ENCODE measurements at regions not wholly inside any gene's neighbourhood (a gene's known extent, or its start where the extent isn't known, plus 50 kb on each side); places are given as distances from the start of the nearest gene placed in this dataset.

- H3K4me1 Mint-ChIP-seq, result peaks cover 36% of the 10 kb centered on the region
- TF ChIP-seq CTCF (IDR thresholded peaks at IDR 0.05), result no peak
- 100% methylated on average over 1 of the region's 2 CpGs for WGBS (ENCODE audit: insufficient coverage)
- Histone ChIP-seq H3K9me3 (replicated peaks in 1 of 2; ENCODE audit: control insufficient read depth in 1 of 2, insufficient read depth in 1 of 2, low read length in 2 of 2) (no peaks in the 10 kb centered on the region), H3K4me2 (replicated peaks; ENCODE audit: extremely low read depth, low read length, poor library complexity, severe bottlenecking) (no peak overlapping the region), H3K27ac (ENCODE audit: low read depth in 1 of 2, low read length in 2 of 2) (no peak overlapping the region), H3K79me2 (ENCODE audit: insufficient read depth, low read length) (no peaks in the 10 kb centered on the region), H3K36me3 (replicated peaks in 1 of 2; ENCODE audit: control insufficient read depth in 1 of 2, insufficient read depth in 2 of 2, low read length in 2 of 2) (no peaks in the 10 kb centered on the region), H3K4me1 (ENCODE audit: control insufficient read depth in 1 of 2, insufficient read depth in 2 of 2, low read length in 2 of 2) (peaks cover 26 to 28% of the 10 kb centered on the region in 2 donors), H3K27me3 (ENCODE audit: control insufficient read depth in 2 of 2, insufficient read depth in 2 of 2, low read length in 2 of 2) (no peaks in the 10 kb centered on the region), H3K4me3 (replicated peaks in 1 of 3; ENCODE audit: low read depth in 2 of 3, low read length in 3 of 3) (no peak overlapping the region), H4K20me1 (ENCODE audit: insufficient read depth, low read length) (no peaks in the 10 kb centered on the region), H2AFZ (ENCODE audit: insufficient read depth, low read depth, low read length, poor library complexity, severe bottlenecking) (no peak overlapping the region), H3K9ac (ENCODE audit: insufficient read depth, low read length, poor library complexity, severe bottlenecking) (no peak overlapping the region)
- H3K4me3 Mint-ChIP-seq, result no peak overlapping the region
- peaks cover 2 to 6% (median 3%) of the 10 kb centered on the region in 3 donors for H3K27me3 Mint-ChIP-seq (ENCODE audit: low read depth in 3 of 3)
- intact Hi-C loops (cut with micrococcal nuclease), result no loop called here
- DNase-seq, result no peak
- peaks cover 0 to 5% (median 2%) of the 10 kb centered on the region in 7 donors for H3K9me3 Mint-ChIP-seq
- peak overlapping the region in 1 of 7 donors; percentile 17 for H3K27ac Mint-ChIP-seq
- H3K36me3 Mint-ChIP-seq, result peaks cover 5 to 6% of the 10 kb centered on the region in 2 donors
Measured at GRCh38 chr2:7880126-7880525, 801.7 kb upstream of the ID2 start.

- intact Hi-C loops (cut with micrococcal nuclease), result no loop called here
- H4K20me1 ChIP-seq (ENCODE audit: insufficient read depth, low read length), result no peaks in the 10 kb centered on the region
- H3K9ac ChIP-seq (ENCODE audit: insufficient read depth, low read length, poor library complexity, severe bottlenecking), result no peak overlapping the region
- H3K9me3 ChIP-seq (replicated peaks in 1 of 2; ENCODE audit: control insufficient read depth in 1 of 2, insufficient read depth in 1 of 2, low read length in 2 of 2), result no peaks in the 10 kb centered on the region
- Mint-ChIP-seq H3K36me3 (peaks cover 5 to 6% of the 10 kb centered on the region in 2 donors), H3K4me1 (peaks cover 36% of the 10 kb centered on the region), H3K9me3 (peaks cover 0 to 5% (median 2%) of the 10 kb centered on the region in 7 donors), H3K4me3 (no peak overlapping the region), H3K27ac (no peak overlapping the region), H3K27me3 (ENCODE audit: low read depth in 3 of 3) (peaks cover 2 to 6% (median 3%) of the 10 kb centered on the region in 3 donors)
- no peak for DNase-seq
- no peaks in the 10 kb centered on the region for H3K36me3 ChIP-seq (replicated peaks in 1 of 2; ENCODE audit: control insufficient read depth in 1 of 2, insufficient read depth in 2 of 2, low read length in 2 of 2)
- no peak overlapping the region for H2AFZ ChIP-seq (ENCODE audit: insufficient read depth, low read depth, low read length, poor library complexity, severe bottlenecking)
- peaks cover 26 to 28% of the 10 kb centered on the region in 2 donors for H3K4me1 ChIP-seq (ENCODE audit: control insufficient read depth in 1 of 2, insufficient read depth in 2 of 2, low read length in 2 of 2)
- no peak overlapping the region for H3K4me3 ChIP-seq (replicated peaks in 1 of 3; ENCODE audit: low read depth in 2 of 3, low read length in 3 of 3)
- no peak overlapping the region for H3K4me2 ChIP-seq (replicated peaks; ENCODE audit: extremely low read depth, low read length, poor library complexity, severe bottlenecking)
- no peaks in the 10 kb centered on the region for H3K79me2 ChIP-seq (ENCODE audit: insufficient read depth, low read length)
- no peaks in the 10 kb centered on the region for H3K27me3 ChIP-seq (ENCODE audit: control insufficient read depth in 2 of 2, insufficient read depth in 2 of 2, low read length in 2 of 2)
- no peak overlapping the region for H3K27ac ChIP-seq (ENCODE audit: low read depth in 1 of 2, low read length in 2 of 2)
- WGBS (ENCODE audit: insufficient coverage), result no CpG with 5 or more reads among the region's 2 CpGs
- no peak for TF ChIP-seq CTCF (IDR thresholded peaks at IDR 0.05)
Measured at GRCh38 chr2:7880566-7880965, 801.3 kb upstream of the ID2 start.

Data from CD14-positive monocyte (primary cell).